Right atrium auricular region (tissue), 2 donors: ENCODE measurements at regions not wholly inside any gene's neighbourhood (a gene's known extent, or its start where the extent isn't known, plus 50 kb on each side); places are given as distances from the start of the nearest gene placed in this dataset.

Experiments used
- DNase-seq: peaks from one replicate; pipeline ENCODE4 v3.0.0-alpha.2; 2019; ENCODE audit warnings: low spot score
- H3K27ac ChIP-seq, 2 donors: fragments of 200-600 bp; sonication (generic); 1 replicate in 1 of 2; 2 replicates in 1 of 2; pipeline ENCODE4 v1.5.1; 2016 to 2019
- H3K27me3 ChIP-seq, 2 donors: fragments of 200-600 bp; sonication (generic); one replicate each; pipeline versions ENCODE4 v1.5.1 to v1.6.0; 2017 to 2019
- H3K36me3 ChIP-seq: fragments of 200-600 bp; sonication (generic); one replicate; pipeline ENCODE4 v1.5.1; 2016
- H3K4me1 ChIP-seq, 2 donors: fragments of 200-600 bp; sonication (generic); one replicate each; pipeline versions ENCODE4 v1.5.1 to v1.6.0; 2017 to 2019
- H3K4me3 ChIP-seq, 2 donors: fragments of 200-600 bp; sonication (generic); 1 replicate in 1 of 2; 2 replicates in 1 of 2; pipeline ENCODE4 v1.5.1; 2017 to 2019; ENCODE audit warnings: mild to moderate bottlenecking in 1 of 2, moderate library complexity in 1 of 2
- H3K9me3 ChIP-seq, 2 donors: fragments of 200-600 bp; sonication (generic); one replicate each; pipeline ENCODE4 v1.5.1; 2019
- CTCF ChIP-seq, 2 donors: fragments of 200-600 bp; sonication (generic); IDR thresholded peaks; one replicate each; pipeline ENCODE4 v1.5.1; 2019; ENCODE audit warnings: antibody characterized with exemption in 2 of 2

DNA sequence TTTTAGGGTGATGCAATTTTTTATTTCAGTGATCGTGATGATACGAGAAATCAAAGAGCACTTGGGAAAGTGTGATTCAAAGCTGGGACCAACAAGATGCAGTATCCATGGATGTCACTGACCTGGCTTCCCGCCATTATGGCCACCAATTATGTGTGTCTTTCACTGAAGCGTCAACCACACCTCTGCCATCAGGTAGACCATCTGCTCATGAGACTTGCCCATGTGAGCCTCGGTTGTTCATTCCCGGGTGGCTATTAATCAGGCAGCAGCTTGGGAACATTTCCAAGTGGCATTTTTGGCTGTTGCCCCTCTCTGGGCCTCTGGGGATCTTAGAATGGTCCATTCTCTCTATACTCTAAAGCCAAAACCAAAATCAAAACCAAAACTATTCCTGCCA, 436.0 kb upstream of the ADAMTSL1 start:
- DNase-seq, result no peak
- no peaks in the 10 kb centered on the region for H3K27me3 ChIP-seq
- H3K36me3 ChIP-seq, result no peaks in the 10 kb centered on the region
- H3K9me3 ChIP-seq, result no peaks in the 10 kb centered on the region
- H3K4me3 ChIP-seq, result no peak overlapping the region
- no peaks in the 10 kb centered on the region for H3K4me1 ChIP-seq
- no peak for TF ChIP-seq CTCF (IDR thresholded peaks at IDR 0.05)
- no peak overlapping the region for H3K27ac ChIP-seq

DNA sequence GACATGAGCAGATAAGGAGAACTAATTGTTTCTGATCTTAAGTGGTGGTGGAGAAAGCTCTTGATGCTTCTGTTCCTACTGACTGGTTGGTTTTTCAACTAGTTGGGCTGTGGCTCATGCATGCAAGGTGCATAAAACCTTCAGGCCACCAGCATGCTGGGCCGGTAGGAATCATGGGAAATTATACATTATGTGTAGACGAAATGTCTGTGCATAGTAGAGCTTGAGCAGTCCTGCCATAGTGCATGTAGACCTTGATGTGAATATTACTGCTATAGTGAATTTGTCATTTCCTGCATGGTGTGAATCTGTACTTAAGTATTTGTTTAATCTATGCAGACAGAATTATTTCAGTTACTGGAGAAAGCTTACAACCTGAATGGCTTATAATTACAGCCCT, 433.6 kb upstream of the ADAMTSL1 start:
- Histone ChIP-seq H3K9me3 (no peaks in the 10 kb centered on the region), H3K27me3 (no peaks in the 10 kb centered on the region), H3K27ac (no peak overlapping the region), H3K36me3 (no peaks in the 10 kb centered on the region), H3K4me3 (no peak overlapping the region), H3K4me1 (no peaks in the 10 kb centered on the region)
- no peak for TF ChIP-seq CTCF (IDR thresholded peaks at IDR 0.05)
- DNase-seq, result no peak

GRCh38 chr9:18043978-18044377, 430.0 kb upstream of the ADAMTSL1 start:
- no peak for TF ChIP-seq CTCF (IDR thresholded peaks at IDR 0.05)

GRCh38 chr9:18045326-18045725, 428.6 kb upstream of the ADAMTSL1 start:
- H3K4me3 ChIP-seq, result no peak overlapping the region
- H3K4me1 ChIP-seq, result no peaks in the 10 kb centered on the region
- no peak for DNase-seq
- H3K9me3 ChIP-seq, result no peaks in the 10 kb centered on the region
- H3K27me3 ChIP-seq, result no peaks in the 10 kb centered on the region
- H3K27ac ChIP-seq, result no peak overlapping the region
- TF ChIP-seq CTCF (IDR thresholded peaks at IDR 0.05), result no peak
- no peaks in the 10 kb centered on the region for H3K36me3 ChIP-seq

More at GRCh38 chr9:18043978-18044377, 430.0 kb upstream of the ADAMTSL1 start:
- Histone ChIP-seq H3K4me1 (no peaks in the 10 kb centered on the region), H3K36me3 (no peaks in the 10 kb centered on the region), H3K27ac (no peak overlapping the region), H3K27me3 (no peaks in the 10 kb centered on the region), H3K4me3 (no peak overlapping the region), H3K9me3 (no peaks in the 10 kb centered on the region)
- no peak for DNase-seq

GRCh38 chr9:18046068-18046467, 427.9 kb upstream of the ADAMTSL1 start:
- DNase-seq, result no peak
- Histone ChIP-seq H3K36me3 (no peaks in the 10 kb centered on the region), H3K4me1 (no peaks in the 10 kb centered on the region), H3K9me3 (no peaks in the 10 kb centered on the region), H3K27ac (no peak overlapping the region), H3K4me3 (no peak overlapping the region), H3K27me3 (no peaks in the 10 kb centered on the region)
- no peak for TF ChIP-seq CTCF (IDR thresholded peaks at IDR 0.05)

- Histone ChIP-seq H3K36me3 (no peaks in the 10 kb centered on the region), H3K9me3 (no peaks in the 10 kb centered on the region), H3K27ac (no peak overlapping the region), H3K4me3 (no peak overlapping the region), H3K4me1 (no peaks in the 10 kb centered on the region), H3K27me3 (no peaks in the 10 kb centered on the region)
- DNase-seq, result no peak
- TF ChIP-seq CTCF (IDR thresholded peaks at IDR 0.05), result no peak
Observed at GRCh38 chr9:18051638-18052037, 422.3 kb upstream of the ADAMTSL1 start.
